Left lung (tissue), 4 donors: ENCODE measurements at regions not wholly inside any gene's neighbourhood (a gene's known extent, or its start where the extent isn't known, plus 50 kb on each side); places are given as distances from the start of the nearest gene placed in this dataset.

Experiments
- ATAC-seq: fragments of 200-7000 bp; cut with Tn5 transposase; one replicate; pipeline ENCODE4 v1.9.1; 2020; ENCODE audit warnings: moderate library complexity
- DNase-seq, 4 donors: peaks; one replicate each; pipeline ENCODE4 v3.0.0-alpha.2; 2013 to 2020
- H3K27ac ChIP-seq, 2 donors: fragments of 200-600 bp; sonication (generic) in 1 of 2; one replicate each; pipeline versions ENCODE4 v1.5.0 to v1.8.0; 2020 to 2021
- H3K27me3 ChIP-seq, 2 donors: fragments of 200-600 bp; sonication (generic) in 1 of 2; one replicate each; pipeline versions ENCODE4 v1.5.0 to v1.8.0; 2020 to 2021
- H3K36me3 ChIP-seq, 2 donors: fragments of 200-600 bp; sonication (generic) in 1 of 2; one replicate each; pipeline versions ENCODE4 v1.5.0 to v1.8.0; 2020 to 2021
- H3K4me1 ChIP-seq, 2 donors: fragments of 200-600 bp; one replicate each; pipeline ENCODE4 v1.8.0; 2021
- H3K4me3 ChIP-seq, 2 donors: fragments of 200-600 bp; sonication (generic) in 1 of 2; one replicate each; pipeline versions ENCODE4 v1.5.0 to v1.8.0; 2020 to 2021; ENCODE audit warnings: mild to moderate bottlenecking in 1 of 2
- H3K9me3 ChIP-seq, 2 donors: fragments of 200-600 bp; sonication (generic) in 1 of 2; one replicate each; pipeline versions ENCODE4 v1.5.0 to v1.8.0; 2020 to 2021
- intact Hi-C, 2 donors: fragments of 100-400 bp; cut with DNase I; formaldehyde crosslinking; loops; one replicate each; pipeline versions ENCODE4 v1.11.2 to v1.14.2; 2022
- TF ChIP-seq, protein P1 (sequence below), 2 donors: fragments of 200-600 bp; sonication (generic) in 1 of 2; IDR thresholded peaks; one replicate each; pipeline versions ENCODE4 v1.5.0 to v1.8.0; 2021; ENCODE audit warnings: antibody characterized with exemption in 2 of 2
- donor health status: DM: no; HTN: yes; CAD: no.
- donor health status: DM: no; HTN: no; CAD: no.

DNA sequence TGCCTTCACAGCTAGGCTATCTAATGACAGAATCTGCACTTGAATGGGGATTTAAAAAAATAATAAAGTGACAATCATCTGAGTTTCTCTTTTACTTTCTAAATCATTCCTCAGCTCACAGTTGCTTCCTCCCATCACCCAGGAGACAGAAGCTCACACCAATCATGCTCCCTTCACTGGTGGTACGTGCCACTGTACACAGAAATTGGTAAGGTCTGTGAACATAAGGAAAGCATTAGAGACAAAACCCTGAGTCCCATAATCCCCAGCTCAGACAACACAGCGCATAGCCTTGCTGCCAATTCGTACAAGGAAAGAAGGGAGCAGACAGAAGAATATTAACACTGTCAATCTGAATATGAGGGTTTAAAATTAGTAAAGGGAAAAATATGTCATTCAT, 133.1 kb downstream of the IDS start:
- H3K27me3 ChIP-seq: no peaks in the 10 kb centered on the region
- no peak for DNase-seq
- TF ChIP-seq, protein P1, sequence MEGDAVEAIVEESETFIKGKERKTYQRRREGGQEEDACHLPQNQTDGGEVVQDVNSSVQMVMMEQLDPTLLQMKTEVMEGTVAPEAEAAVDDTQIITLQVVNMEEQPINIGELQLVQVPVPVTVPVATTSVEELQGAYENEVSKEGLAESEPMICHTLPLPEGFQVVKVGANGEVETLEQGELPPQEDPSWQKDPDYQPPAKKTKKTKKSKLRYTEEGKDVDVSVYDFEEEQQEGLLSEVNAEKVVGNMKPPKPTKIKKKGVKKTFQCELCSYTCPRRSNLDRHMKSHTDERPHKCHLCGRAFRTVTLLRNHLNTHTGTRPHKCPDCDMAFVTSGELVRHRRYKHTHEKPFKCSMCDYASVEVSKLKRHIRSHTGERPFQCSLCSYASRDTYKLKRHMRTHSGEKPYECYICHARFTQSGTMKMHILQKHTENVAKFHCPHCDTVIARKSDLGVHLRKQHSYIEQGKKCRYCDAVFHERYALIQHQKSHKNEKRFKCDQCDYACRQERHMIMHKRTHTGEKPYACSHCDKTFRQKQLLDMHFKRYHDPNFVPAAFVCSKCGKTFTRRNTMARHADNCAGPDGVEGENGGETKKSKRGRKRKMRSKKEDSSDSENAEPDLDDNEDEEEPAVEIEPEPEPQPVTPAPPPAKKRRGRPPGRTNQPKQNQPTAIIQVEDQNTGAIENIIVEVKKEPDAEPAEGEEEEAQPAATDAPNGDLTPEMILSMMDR (IDR thresholded peaks at IDR 0.05): no peak
- intact Hi-C loops: no loop called here
- H3K4me3 ChIP-seq: no peak overlapping the region
- no peaks in the 10 kb centered on the region for H3K36me3 ChIP-seq
- no peaks in the 10 kb centered on the region for H3K4me1 ChIP-seq
- no peaks in the 10 kb centered on the region for H3K9me3 ChIP-seq
- no peak for ATAC-seq
- H3K27ac ChIP-seq: no peak overlapping the region

DNA sequence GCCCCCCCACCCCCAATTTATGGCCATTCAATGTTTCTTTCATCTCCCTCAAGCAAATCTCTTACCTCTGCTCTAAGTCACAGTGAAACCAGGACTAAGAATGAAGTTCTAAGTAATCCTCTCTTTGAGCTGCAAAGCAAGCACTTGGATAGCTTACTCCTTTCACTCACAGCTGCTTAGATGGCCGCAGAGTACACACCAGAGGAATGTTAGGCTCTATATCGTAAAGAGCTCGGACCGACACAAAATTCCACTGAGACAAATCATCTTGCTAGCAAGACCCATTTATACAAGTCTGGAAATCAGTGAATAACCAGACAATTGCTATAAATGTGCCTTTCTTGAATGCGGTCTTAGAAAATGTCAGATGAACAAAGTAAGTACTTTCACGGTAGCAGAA, 135.0 kb downstream of the IDS start:
- TF ChIP-seq, protein P1 (IDR thresholded peaks at IDR 0.05): no peak
- Histone ChIP-seq H3K27me3 (no peaks in the 10 kb centered on the region), H3K27ac (no peak overlapping the region), H3K9me3 (no peaks in the 10 kb centered on the region), H3K4me1 (no peaks in the 10 kb centered on the region), H3K36me3 (no peaks in the 10 kb centered on the region), H3K4me3 (no peak overlapping the region)
- DNase-seq: no peak
- peak; percentile 54 for ATAC-seq
- intact Hi-C loops: no loop called here

DNA sequence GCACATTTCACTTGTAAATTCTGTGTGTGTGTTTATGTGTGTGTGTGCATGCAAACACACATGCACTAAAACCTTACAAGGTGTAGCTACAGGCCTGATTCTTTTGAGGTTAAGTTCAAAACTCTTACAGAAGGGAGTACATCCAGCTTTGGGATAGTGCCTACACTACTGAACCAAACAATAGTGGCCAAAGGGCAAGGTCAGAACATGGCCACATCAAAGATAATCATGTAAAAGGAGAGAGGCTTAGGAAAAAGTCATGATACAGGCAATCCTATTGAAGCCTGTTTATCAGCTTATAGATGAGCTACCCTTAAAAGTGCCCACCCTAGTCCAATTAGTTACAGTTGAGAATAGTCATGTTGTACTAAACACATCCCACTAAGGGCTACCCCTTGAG, 139.6 kb downstream of the IDS start:
- ATAC-seq: no peak

DNA sequence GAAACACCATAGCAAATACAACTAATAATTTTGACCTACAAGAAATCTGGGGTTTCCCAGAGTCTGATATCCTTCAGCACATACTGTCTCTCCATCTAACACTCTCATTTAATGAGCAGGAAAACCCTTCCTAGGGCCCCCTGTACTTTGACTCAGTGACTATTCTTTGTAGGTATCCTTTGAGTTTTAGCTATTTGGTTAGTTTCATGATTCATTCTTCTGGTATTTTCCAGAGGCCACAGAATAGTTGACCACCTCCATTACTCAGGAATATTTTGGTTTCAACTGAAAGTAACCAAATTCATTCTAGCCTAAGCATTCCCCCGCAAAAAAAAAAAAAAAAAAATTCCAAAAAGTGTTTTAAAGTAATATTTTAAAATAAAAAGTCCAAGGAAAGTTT, 140.0 kb downstream of the IDS start:
- H3K36me3 ChIP-seq: no peaks in the 10 kb centered on the region
- no peak overlapping the region for H3K4me3 ChIP-seq
- intact Hi-C loops: no loop called here
- no peak overlapping the region for H3K27ac ChIP-seq
- TF ChIP-seq, protein P1 (IDR thresholded peaks at IDR 0.05): no peak
- H3K4me1 ChIP-seq: no peaks in the 10 kb centered on the region
- DNase-seq (no peak), ATAC-seq (no peak)
- H3K27me3 ChIP-seq: no peaks in the 10 kb centered on the region
- H3K9me3 ChIP-seq: no peaks in the 10 kb centered on the region

More for the DNA sequence above, 139.6 kb downstream of the IDS start:
- TF ChIP-seq, protein P1 (IDR thresholded peaks at IDR 0.05): no peak
- no peaks in the 10 kb centered on the region for H3K4me1 ChIP-seq
- H3K27ac ChIP-seq: no peak overlapping the region
- no peak for DNase-seq
- no peaks in the 10 kb centered on the region for H3K27me3 ChIP-seq
- H3K4me3 ChIP-seq: no peak overlapping the region
- intact Hi-C loops: no loop called here
- no peaks in the 10 kb centered on the region for H3K36me3 ChIP-seq
- no peaks in the 10 kb centered on the region for H3K9me3 ChIP-seq

DNA sequence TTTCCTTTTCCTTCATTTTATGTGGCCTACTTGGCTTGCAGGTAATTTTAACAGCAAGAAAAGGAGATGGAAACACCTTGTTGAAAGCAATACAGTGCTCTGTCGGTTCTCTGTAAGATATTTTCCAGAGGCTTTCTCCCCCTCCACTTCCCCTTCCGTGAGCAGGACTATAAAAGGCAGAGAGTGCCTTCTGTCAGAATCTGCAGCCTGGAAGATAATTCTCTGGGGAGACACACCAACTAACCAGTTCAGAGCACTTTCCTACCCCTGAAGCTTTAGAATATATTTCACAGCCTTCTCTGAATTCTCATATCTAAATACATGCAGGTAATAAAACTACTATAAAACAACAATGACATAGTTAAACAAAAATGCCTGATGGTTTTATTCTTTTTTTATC, 141.1 kb downstream of the IDS start:
- Histone ChIP-seq H3K27ac (no peak overlapping the region), H3K4me3 (no peak overlapping the region), H3K36me3 (no peaks in the 10 kb centered on the region), H3K27me3 (no peaks in the 10 kb centered on the region), H3K9me3 (no peaks in the 10 kb centered on the region), H3K4me1 (no peaks in the 10 kb centered on the region)
- DNase-seq: no peak
- intact Hi-C loops: no loop called here
- TF ChIP-seq, protein P1 (IDR thresholded peaks at IDR 0.05): no peak
- no peak for ATAC-seq
